ENCODE measurements at regions not wholly inside any gene's neighbourhood (a gene's known extent, or its start where the extent isn't known, plus 50 kb on each side); places are given as distances from the start of the nearest gene placed in this dataset.

DNA sequence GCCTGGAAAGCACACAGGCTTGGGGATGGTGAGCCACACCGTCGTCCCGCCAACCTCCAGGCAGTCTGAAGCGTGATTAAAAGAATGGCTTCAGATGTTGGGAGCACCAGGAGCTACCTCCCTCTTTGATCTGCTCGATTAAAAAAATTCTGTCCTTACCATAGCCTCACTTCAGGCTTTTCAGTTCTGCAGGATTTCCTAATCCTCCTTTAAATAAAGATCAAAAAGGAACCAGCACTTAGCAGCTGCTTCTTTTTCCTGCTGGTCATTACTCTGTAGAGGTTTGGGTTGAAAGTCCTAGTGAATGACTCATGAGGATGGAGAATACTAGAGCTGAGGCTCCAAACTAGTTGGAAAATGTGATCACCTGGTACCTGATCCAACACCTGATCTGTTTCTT, 71.9 kb upstream of the C1orf174 start:
- TF ChIP-seq, protein P1, sequence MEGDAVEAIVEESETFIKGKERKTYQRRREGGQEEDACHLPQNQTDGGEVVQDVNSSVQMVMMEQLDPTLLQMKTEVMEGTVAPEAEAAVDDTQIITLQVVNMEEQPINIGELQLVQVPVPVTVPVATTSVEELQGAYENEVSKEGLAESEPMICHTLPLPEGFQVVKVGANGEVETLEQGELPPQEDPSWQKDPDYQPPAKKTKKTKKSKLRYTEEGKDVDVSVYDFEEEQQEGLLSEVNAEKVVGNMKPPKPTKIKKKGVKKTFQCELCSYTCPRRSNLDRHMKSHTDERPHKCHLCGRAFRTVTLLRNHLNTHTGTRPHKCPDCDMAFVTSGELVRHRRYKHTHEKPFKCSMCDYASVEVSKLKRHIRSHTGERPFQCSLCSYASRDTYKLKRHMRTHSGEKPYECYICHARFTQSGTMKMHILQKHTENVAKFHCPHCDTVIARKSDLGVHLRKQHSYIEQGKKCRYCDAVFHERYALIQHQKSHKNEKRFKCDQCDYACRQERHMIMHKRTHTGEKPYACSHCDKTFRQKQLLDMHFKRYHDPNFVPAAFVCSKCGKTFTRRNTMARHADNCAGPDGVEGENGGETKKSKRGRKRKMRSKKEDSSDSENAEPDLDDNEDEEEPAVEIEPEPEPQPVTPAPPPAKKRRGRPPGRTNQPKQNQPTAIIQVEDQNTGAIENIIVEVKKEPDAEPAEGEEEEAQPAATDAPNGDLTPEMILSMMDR (IDR thresholded peaks at IDR 0.05), result no peak
- no peak for TF ChIP-seq POLR2A (IDR thresholded peaks at IDR 0.05)

All from thyroid gland (tissue), 4 donors.